ENCODE measurements at regions not wholly inside any gene's neighbourhood (a gene's known extent, or its start where the extent isn't known, plus 50 kb on each side); places are given as distances from the start of the nearest gene placed in this dataset.

- TF ChIP-seq SRF (IDR thresholded peaks at IDR 0.05; ENCODE audit: low read depth) = no peak
- TF ChIP-seq SP1 (IDR thresholded peaks at IDR 0.05; ENCODE audit: low read depth) = no peak
- no peak for TF ChIP-seq CTCF (IDR thresholded peaks at IDR 0.05 in 2 of 3, conservative IDR thresholded peaks at IDR 0.05 in 1 of 3; ENCODE audit: borderline replicate concordance in 1 of 3, insufficient read depth in 1 of 3, low read depth in 2 of 3, low read length in 2 of 3)
- TF ChIP-seq REST (IDR thresholded peaks at IDR 0.05; ENCODE audit: low read depth) = no peak
These were observed 277.0 kb upstream of the RMST start for GRCh38 chr12:97185567-97185966.

Measured in HCT116 (cell line).